Cardiac fibroblast (primary cell): ENCODE measurements at regions not wholly inside any gene's neighbourhood (a gene's known extent, or its start where the extent isn't known, plus 50 kb on each side); places are given as distances from the start of the nearest gene placed in this dataset.

Experiments
- DNase-seq, 2 donors: peaks; one replicate each; pipeline versions ENCODE4 v3.0.0 to v3.0.0-alpha.2; 2010; ENCODE audit warnings: low read depth in 2 of 2
- H3K4me3 ChIP-seq, 2 donors: replicated peaks in 1 of 2; 1 replicate in 1 of 2; 2 replicates in 1 of 2; pipeline ENCODE4 v1.5.1; 2011; ENCODE audit warnings: low read depth in 2 of 2, low read length in 2 of 2, mild to moderate bottlenecking in 2 of 2, moderate library complexity in 1 of 2
- CTCF ChIP-seq: IDR thresholded peaks from one replicate; pipeline ENCODE4 v1.5.1; 2011; ENCODE audit warnings: low read depth, mild to moderate bottlenecking, low read length, inconsistent platforms

- TF ChIP-seq CTCF, result no peak
- H3K4me3 ChIP-seq, result no peak overlapping the region
- DNase-seq, result no peak
Observed at GRCh38 chr3:5725801-5726200, 538.3 kb downstream of the EDEM1 start.

- TF ChIP-seq CTCF, result no peak
- no peak for DNase-seq
- H3K4me3 ChIP-seq, result no peak overlapping the region
Observed at GRCh38 chr3:5726621-5727020, 539.1 kb downstream of the EDEM1 start.

- no peak overlapping the region for H3K4me3 ChIP-seq
- DNase-seq, result no peak
- TF ChIP-seq CTCF, result no peak
Observed at GRCh38 chr3:5727743-5728484, 540.4 kb downstream of the EDEM1 start.

GRCh38 chr3:5729852-5730251 is 542.3 kb downstream of the EDEM1 start:
- no peak for DNase-seq

GRCh38 chr3:5731100-5731499 is 543.6 kb downstream of the EDEM1 start:
- no peak for DNase-seq
- H3K4me3 ChIP-seq, result no peak overlapping the region
- no peak for TF ChIP-seq CTCF

More at GRCh38 chr3:5729852-5730251, 542.3 kb downstream of the EDEM1 start:
- TF ChIP-seq CTCF, result no peak
- no peak overlapping the region for H3K4me3 ChIP-seq

GRCh38 chr3:5732081-5732480 is 544.6 kb downstream of the EDEM1 start:
- no peak for TF ChIP-seq CTCF
- no peak for DNase-seq
- no peak overlapping the region for H3K4me3 ChIP-seq

- no peak overlapping the region for H3K4me3 ChIP-seq
- no peak for TF ChIP-seq CTCF
- DNase-seq, result no peak
Observed at GRCh38 chr3:5733995-5734394, 546.5 kb downstream of the EDEM1 start.
